Activated T-helper 9 cell treated with anti-CD3 and anti-CD28 coated beads, Interleukin-2, amount 50 U/mL, for 16 hours (primary cell): ENCODE measurements at regions not wholly inside any gene's neighbourhood (a gene's known extent, or its start where the extent isn't known, plus 50 kb on each side); places are given as distances from the start of the nearest gene placed in this dataset.
"Not testable (repeated sequence)": the region's sequence is repeated elsewhere in the genome, so short reads cannot be mapped to it uniquely, and the experiment has no call there.

Experiments used
- DNase-seq: peaks from one replicate; pipeline ENCODE4 v3.0.0-alpha.2; 2020; ENCODE audit warnings: low read depth

GRCh38 chr19:33866696-33867095, 70.0 kb downstream of the KCTD15 start:
- no peak for DNase-seq

DNA sequence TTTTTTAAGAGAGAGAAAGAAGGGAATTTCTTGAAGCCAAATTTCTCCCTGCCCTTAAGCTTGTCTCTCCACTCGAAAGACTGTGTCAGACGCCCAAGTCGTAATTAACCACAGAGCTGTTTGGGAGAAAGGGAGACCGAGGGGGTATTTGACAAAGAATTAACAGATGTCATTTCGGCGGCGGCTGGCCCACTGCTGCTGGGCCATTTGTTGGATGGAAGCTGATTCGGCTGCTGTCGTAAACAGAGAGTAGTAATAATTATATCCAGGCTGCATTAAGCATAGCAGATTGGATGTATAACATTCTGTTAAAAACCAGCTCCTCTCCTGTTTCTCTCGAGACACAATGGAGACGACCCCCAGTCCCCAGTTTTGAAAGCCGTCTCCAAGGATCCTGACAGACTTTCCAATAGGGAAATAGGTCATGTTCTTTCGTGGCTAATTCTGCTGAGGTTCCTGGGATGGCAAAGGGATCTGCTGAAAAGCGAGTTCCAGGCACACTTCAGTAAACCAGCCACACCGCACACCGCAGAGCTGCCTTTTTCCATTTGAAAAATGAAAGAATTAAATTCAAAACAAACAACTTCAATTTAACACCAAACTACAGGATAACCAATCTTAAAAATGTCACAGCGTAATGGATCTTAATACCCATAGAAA, 71.5 kb downstream of the KCTD15 start:
- no peak for DNase-seq

- DNase-seq, result no peak
These were observed 72.2 kb downstream of the KCTD15 start for GRCh38 chr19:33868788-33869412.

DNA sequence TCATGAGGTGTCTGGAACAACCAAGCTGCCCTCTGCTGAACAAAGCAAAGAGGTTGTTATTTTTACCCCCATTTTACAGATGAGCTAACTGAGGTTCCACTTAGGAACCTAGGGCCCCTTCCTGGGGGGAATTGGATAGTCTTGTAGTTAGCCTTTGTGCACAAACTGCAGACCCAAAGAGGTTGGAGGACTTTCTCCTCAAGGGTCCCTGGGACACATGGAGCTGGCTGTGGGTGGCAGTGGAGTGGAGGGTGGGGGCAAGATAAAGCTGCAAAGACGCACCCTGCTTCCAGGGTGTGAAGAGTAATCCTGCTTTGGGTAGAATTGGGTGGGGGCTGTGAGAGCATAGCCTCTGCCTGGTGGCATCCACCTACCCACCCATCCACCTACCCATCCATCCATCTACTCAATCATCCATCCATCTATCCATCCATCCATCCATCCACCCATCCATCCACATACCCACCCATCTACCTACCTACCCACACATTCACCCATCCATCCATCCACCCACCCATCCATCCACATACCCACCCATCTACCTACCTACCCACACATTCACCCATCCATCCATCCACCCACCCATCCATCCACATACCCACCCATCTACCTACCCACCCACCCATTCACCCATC, 73.7 kb downstream of the KCTD15 start:
- DNase-seq, result not testable (repeated sequence)

DNA sequence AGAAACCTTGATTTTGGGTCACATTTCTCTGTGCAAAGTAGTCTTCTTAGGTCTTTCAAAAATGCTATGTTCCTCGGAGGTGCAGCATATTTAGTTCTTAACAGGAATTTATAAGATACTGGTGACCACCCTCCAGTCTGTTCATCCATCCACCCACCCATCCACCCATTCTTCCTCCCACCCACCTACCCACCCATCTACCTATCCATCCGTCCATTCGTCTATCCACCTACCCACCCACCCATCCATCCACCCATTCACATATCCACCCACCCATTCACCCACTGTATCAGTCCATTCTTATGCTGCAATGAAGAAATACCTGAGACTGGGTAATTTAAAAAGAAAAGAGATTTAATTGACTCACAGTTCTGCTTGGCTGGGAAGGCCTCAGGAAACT, 74.9 kb downstream of the KCTD15 start:
- no peak for DNase-seq

GRCh38 chr19:33872445-33873320, 76.0 kb downstream of the KCTD15 start:
- no peak for DNase-seq

DNA sequence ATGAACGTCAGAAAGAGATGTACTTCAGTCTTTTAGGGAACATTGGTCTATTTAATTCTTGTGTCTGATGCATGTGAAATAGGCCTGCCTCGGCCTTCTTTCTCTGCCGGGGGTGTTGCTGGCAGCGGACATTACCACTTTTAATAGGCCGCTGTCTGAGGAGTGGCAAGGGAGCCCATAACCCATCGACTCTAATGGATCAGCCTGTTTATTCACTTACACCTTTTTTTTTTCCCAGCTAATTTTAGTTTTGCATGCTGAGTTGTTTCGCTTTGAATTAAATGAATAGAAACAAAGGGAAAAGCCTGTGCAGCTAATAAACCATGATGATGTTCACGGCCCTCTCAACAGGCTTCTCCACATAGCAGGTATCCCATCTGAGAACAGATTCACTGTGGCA, 78.4 kb downstream of the KCTD15 start:
- no peak for DNase-seq

DNA sequence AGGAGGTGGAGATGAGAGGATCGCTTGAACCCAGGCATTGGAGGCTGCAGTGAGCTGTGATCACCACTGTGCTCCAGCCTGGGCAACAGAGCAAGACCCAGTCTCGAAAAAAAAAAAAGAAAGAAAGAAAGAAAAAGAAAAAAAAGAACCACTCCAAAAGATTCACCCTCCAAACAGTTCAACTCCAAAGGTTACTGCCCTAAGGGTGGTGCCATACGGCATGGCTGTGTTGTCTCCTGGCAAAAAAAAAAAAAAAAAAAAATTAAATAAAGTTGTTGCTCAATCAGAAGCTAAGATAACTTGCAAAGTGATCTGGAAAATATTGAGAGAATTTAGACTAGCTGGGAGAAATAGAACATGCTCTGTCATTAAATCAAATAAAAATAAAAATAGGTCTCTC, 79.5 kb downstream of the KCTD15 start:
- DNase-seq, result no peak

GRCh38 chr19:33878030-33878544, 81.4 kb downstream of the KCTD15 start:
- DNase-seq, result no peak

GRCh38 chr19:33878910-33879810, 82.5 kb downstream of the KCTD15 start:
- DNase-seq, result no peak

DNA sequence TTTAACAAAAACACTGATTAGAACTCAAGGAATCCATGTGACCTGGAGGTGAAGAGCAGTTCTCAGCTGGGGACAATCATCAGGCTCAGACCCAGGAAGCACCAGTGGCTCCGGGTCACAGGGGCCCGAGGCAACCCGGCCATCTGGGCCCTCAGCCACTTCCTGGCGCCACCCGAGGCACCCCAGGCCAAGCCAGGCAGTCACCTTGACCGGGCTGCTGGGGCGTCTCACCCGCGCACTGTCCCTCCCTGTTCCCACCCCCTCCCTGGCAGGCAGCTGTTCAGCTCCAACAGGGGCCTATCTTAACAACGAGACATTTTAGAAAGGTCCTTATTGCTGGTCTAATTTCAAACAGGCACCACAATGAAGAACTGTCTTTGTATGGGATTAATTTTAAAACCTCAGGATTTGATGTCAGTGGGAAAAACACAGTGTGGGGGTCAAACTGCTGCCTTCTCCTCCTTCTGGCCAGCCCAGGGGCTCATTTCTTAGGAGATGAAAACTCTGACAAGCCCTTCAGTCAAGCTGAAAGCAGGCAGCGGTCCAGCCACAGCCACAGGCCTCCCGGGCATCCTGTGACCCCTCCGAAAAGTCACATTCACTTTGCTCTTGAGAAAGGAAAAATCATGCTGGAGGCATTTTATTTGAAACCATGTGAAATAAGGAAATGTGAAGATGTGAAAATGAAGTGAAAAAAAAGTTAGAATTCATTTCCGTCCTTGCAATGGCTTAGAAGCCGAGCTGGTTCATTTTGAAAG, 83.3 kb downstream of the KCTD15 start:
- DNase-seq, result no peak

DNA sequence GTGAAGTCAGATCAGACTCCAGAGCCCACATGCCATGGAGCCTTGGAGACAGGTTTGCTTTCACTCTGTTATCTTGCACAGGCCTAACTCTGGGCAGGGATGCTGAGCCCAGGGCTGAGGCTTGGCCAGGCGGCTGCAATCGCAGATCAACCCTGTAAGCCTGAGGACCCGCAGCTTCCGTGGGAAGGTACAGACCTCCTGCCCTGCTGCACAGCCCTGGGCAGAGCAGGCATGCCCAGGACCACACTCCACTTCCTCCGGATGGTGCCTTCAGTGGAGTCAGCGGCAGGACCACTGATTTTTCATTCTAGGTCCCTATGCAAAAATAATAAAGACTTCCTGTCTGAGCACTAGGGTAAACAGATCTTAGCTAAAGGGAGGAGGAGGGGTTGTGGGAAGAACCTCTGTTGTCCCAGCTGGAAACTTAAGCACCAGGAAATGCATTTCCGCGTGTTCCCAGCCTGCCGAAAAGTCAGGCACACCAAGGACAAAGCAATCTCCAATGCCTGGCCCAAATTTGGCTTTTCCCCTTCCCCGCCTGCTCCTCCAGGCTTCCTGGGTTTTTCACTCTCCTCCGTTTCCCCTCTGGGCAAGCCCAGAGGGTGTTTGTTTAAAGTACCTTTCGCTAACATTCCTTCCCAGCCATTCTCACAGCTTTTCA, 87.3 kb downstream of the KCTD15 start:
- DNase-seq, result no peak

DNA sequence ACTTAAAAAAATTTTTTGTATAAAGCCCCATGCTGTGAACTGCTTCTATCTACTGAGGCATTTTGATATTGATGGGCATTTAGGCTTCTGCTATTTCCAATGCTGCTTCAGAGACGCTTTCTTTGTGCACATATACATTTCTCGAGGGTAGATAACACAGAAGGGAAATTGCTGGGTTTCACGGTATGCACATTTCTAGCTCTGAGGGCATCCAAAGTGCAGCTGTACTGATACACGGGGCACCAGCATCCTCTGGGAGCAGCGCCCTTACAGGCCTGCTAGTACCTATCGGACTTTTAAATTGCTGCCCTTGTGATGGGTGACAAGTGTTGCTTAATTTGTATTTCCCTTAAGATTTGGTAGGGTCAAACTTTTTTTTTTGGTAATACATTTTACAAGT, 88.6 kb downstream of the KCTD15 start:
- DNase-seq, result no peak

- no peak for DNase-seq
These were observed 91.2 kb downstream of the KCTD15 start for GRCh38 chr19:33887891-33888290.

- no peak for DNase-seq
These were observed 92.0 kb downstream of the KCTD15 start for GRCh38 chr19:33888665-33889064.

GRCh38 chr19:33890569-33890968, 93.9 kb downstream of the KCTD15 start:
- DNase-seq, result no peak

DNA sequence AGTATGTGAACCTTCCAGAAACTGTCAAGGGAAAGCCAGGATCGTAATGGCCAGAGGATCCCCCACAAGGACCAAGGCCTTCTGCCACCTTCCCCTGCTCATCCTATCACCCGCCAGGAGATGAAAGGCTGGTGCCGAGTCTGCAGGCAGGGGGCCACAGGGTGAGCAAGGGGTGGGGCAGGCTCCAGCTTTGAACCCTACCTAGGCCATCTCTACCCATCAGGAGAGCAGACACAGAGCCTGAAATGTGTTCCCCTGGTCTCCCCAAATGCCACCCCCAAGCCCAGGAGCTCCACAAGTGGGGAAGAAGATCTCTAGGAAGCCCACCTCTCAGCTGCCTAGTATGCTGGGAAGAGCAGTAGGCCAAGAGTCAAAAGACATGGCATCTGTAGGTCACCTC, 95.1 kb downstream of the KCTD15 start:
- no peak for DNase-seq

- no peak for DNase-seq
These were observed 98.1 kb downstream of the KCTD15 start for GRCh38 chr19:33894787-33895186.

DNA sequence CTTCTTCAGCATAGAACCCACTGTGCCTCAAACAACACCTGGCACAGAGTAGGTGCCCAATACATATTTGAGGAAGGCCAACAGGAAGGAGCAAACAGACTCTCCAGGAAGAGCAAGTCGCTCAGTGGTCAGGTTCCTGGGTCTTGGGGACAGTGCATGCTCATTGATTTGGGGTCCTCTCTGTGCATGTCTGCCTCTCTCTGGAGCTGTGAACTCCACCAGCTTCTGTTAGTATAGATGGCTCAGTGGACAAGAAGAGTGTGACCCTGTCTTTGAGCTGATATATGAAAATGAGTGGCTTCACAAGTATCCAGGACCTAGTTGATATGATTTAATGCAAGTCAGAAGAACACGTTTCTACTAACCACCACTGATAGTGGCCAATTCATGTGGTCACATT, 98.7 kb downstream of the KCTD15 start:
- no peak for DNase-seq

DNA sequence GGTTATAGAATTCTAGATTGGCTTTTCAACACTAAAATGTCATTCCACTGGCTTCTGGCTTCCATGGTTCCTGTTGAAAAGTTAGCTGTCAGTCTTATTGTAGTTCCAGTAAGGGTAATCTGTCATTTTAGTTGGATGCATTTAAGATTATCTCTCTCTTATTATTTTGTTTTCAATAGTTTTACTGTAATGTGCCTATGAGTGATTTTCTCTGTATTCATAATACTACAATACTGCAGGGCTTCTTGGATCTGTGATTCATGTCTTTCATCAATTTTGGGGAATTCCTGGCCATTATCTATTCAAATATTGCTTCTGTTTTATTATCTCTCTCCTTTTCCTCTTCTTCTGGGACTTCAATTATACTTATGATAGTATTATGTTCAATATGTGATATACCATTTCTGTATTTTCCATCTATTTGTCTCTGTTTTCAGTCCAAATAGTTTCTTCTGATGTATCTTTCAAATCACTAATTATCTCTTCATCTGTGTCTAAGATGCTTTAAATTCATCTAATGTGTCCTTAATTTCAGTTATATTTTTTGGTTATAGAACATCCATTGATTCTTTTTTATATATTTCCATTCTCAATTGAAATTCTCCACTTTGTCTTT, 101.5 kb downstream of the KCTD15 start:
- DNase-seq, result no peak
